ENCODE measurements at regions not wholly inside any gene's neighbourhood (a gene's known extent, or its start where the extent isn't known, plus 50 kb on each side); places are given as distances from the start of the nearest gene placed in this dataset.

DNA sequence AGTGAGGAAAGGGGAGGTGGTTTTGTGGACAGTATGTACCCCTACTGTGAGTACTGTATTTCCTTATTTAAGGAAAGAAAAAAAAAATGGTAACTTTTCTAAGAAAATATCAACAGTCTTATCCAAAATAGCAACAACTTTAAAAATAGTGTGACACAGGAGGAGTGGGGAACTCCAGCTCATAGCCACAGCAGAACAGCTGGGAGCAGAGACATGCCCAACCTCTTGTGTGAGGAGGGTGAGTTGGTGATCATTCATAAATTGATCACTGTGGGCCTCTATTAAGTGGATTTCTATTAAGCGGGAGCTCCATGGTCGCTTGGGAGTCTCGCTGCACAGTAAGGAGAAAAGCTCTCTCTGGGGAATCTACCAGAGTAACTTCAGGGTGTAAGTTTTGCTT, 158.8 kb upstream of the DUSP10 start:
- no peak for DNase-seq

DNA sequence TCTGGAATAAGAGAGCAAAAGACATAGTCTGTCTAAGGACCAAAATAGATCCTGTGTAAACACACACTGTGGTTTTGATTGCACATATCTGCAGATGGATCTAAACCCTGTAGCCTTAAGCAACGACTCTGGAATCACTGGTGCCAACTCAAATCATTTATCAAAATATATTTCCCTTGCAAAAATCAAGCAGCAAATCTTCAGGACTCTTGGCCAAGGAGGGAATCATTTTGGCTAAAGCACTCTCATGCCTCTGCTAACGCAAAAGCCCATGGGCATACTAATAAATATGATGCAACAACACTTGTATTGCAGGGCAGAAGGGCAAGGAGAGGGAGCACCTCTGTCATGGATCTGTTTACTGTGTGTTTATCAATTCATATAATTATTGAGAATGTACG, 155.4 kb upstream of the DUSP10 start:
- no peak for DNase-seq

DNA sequence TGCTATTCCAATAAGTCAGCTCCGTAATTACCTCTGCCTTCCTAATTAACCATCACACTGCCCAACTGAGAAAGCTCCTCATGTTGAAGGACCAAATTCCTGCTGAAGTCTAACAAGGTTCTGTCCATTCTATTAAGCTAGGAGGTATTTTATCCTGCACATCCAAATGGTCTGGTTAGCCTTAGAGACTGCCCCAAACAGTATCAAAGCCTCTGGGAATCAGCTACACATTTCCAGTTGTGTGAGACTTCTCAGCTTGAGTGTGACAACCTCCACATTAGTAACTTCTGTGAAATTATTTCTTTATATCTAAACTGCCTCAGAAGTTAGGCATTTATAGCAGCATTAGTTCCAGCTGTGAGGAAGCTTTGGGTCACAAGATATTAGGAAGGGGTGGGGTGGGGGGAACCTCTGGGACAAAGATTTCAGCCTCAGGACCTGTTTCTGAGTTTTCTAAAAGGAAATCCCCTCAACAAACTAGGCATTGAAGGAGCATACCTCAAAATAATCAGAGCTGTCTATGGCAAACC, 150.5 kb upstream of the DUSP10 start:
- DNase-seq: no peak

DNA sequence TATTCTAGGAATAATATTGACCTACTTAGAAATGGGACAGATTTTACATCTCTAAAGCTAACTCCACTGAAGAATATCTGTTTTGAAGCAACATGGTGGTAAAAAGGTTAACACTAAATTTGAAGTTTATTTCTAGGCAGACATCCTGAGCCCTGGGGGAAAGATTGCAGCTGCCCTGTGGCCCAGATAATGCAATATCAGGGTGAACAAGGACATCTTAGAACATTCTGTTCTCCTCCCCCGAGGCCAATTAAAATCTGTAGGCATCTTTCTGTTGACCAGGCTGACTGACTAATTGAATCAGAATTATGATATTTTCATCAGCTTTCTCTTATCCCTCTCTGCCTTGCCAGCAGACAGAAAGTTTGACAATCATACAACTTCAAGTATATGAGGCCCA, 149.8 kb upstream of the DUSP10 start:
- no peak for DNase-seq

DNA sequence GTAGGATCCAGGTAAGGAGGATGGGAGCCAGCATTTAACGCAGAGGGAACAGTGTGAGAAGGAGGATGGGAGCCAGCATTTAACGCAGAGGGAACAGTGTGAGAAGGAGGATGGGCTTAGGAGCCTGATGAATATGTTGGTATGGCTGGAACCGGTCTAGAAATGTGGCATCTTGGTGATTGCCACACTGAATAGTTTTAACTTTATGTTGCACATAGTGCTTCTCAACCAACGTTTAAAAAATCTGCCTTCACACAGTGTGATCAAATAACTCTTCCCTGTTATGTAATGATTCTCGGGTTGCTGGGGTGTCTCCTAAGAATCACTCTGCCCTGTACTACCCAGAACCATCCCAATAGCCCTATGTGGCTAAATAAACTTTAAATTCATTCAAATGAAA, 146.9 kb upstream of the DUSP10 start:
- DNase-seq: no peak

DNA sequence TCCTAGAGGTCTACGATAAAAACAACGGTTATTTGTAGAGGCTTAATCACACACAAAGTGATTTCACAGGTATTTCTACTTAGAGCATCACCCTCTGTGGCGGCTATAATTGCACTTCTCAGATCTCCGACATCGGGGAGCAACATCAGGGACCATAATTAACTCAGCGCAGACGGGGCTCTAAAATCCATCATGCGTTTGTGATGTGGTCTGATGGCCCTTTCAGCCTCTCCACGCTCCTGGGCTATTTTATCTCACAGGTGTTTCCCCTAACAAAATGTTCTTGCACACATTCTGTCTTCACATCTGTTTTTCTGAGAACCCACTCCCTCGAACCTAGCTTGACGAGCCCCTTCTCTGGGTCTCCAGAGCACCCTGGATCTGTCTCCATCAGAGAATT, 146.3 kb upstream of the DUSP10 start:
- DNase-seq: no peak

DNA sequence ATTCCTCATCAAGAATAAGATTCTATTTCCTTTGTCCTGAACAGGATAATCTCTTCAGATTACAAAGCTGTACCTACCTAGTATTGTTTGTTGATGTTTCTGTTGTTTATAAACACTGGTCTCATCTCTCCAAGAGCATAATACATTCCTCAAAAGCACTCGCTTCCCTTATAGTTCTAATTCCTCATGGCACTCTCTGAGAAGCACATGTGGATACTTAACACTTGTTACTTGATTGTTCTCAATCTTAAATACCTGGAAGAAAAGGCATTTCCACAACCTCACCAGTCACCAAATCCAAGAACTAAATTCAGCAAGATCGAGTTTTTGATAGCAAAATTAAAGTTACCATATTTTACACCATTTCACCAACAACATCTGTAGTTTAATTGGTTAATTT, 145.9 kb upstream of the DUSP10 start:
- DNase-seq: no peak

DNA sequence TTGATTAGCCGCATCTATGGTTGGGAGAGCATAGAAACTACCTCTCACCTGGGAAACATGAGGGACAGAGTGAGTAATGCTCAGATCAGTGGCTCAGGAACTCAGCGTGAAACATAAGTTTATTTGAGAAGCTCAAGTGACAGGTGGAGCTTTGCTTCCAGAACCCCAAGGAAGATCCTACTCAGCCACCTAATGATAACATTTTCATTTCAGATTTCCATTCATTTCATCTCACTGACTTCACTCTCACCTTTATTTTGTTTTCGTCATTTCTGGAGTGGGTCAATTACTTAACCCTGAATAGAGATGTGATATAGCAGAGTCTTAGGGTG, 145.5 kb upstream of the DUSP10 start:
- no peak for DNase-seq

DNA sequence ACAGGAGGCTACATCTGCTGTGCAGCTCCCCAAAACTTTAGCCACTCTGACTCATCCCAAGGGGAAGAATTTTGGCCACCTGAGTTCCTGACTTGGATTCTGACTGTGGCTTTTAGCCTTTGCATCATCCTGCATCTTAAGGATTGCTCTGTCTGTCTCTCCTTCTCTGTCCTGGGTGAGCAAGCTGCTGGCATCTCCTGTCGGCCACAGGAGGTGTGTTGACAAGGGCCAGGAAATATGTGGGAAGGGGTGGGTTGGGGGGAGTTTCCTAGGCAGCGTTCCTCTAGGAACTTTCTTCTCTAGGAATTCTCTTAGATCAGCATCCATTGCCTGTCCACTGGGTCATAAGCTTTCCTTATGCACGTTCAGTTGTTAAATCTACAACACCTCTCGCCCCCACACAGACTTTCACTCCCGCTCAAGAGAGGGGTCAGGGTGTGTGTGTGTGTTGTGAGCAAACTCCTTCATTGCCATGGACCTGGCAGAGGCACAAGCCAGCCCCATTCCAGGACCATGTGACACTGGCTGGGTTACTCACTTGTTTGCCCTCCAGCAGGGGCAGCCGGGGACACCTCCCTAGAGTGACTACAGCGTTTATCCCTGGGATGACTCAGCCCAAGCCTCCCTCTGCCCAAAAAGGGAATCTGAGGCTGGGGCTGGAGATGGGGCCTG, 145.0 kb upstream of the DUSP10 start:
- DNase-seq: no peak

DNA sequence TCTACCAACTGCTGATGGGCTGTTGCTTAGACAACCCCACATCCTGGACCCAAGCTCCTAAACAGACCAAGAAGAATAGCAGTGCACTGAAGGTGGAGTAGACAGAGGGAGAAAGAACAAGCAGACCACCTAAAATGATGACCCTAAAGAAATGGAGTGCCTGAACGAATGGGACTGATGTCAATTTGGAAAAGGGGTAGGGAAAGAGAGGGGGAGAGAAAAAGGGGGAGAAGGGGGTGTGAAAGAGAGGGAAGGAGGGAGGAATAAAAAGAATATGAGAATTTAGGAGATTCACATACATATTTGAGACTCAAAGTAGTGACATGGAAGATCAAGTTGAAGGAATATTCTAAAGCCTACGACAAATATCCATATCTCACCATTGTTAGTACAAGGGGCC, 144.4 kb upstream of the DUSP10 start:
- no peak for DNase-seq

DNA sequence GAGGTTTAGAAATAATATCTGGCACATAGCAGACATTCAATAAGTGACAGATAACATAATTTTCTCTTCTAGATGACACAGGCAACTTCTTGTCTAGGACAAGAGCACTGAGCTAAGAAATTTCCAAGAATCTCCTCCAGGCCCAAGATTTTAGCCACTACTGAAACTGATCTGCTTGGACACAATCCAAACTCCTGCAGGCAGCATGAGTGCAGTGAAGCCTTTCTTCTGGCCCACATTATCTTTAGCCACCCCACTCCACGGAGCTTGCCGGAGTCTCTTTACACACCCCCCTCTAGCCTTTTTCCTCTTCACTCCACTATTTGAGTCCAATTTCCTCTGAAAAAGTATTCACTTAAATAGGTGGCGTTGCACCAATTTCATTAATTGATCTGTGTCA, 142.9 kb upstream of the DUSP10 start:
- no peak for DNase-seq

DNA sequence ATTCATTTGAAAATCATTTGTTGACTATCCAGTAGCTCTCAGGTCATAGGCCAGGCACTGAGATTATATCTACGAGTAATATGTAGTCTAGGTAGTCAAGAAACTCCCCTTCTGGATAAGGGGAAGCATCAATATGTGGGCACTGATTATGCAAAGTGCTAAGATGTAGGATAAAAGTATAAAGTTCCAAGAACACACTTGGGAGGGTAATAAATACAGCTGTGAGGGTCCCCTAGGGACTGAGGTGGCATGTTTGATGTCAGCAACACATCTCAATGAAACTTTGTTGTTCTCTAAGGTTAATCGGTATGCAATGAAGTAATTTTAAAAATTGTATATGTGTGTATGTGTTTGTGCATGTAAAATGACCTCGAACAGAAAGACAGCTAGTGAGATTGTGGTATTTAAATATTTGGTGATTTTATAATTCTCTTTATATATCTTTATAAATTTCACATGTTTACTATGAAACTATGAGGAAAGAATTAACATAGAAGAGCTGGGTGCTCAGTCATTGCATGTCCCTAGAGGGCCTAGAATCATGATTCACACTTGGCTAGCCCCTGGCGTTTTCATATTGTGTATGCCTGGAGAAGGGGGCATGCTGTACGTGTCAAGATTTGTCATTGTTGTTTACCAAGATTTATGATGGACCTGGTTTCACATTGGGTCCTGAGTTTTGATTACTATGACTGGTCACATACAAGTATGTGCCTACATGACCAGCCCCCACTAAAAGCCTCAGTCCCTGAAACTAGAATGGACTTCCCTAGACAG, 140.1 kb upstream of the DUSP10 start:
- DNase-seq: no peak

DNA sequence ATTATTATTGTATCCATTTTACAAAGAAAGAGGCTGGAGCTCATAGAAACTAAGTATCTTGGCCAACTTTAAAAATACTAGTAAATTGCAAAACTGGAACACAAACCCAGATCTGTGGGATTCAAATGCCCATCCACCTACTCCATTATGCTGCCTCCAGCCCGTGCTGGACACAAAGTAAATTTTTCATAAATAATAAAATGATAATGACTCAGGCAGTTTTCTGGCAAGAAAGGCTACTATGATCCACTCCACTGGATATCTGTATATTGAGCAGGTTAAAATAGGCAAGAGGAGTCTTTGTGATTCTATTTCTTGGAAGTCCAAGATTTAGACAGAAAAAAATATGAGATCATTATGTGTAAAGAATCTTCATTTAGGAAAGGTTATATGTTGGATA, 138.3 kb upstream of the DUSP10 start:
- no peak for DNase-seq

DNA sequence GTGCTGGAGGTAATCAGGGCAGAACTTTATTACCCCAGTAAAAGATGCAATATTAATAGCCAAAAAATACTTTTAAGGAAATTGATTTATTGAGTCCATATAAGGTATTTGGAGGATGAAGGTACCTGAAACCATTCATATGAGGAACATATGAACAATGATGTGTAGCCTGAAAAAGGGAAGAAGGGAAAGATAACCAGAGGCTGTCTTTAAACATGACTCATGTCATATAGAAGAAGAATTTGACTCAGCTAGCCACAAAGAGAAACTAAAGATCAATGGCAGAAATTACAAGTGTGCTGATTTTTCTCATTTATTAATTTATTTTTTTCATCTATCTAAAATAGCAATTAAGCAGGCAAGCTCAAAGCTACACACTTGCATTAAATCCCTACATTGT, 136.2 kb upstream of the DUSP10 start:
- DNase-seq: no peak

DNA sequence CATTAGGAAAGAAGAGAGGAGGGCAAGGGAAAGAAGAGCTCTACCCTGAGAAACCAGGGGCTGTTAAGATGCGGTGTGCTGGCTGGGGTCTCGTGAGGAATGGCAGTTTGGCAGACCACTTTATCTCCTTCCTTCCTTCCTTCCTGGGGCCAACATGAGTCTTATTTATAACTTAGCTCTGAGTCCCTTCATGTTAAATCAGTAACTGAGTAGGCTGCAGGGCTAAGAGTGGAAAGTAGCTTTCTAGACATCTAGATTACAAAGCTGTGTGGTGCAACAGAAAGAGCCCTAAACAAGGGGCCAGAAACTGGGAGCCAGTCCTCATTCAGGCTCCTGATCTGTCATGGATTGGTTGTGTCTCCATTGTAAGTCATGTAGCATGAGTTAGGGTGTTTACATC, 135.4 kb upstream of the DUSP10 start:
- DNase-seq: no peak

DNA sequence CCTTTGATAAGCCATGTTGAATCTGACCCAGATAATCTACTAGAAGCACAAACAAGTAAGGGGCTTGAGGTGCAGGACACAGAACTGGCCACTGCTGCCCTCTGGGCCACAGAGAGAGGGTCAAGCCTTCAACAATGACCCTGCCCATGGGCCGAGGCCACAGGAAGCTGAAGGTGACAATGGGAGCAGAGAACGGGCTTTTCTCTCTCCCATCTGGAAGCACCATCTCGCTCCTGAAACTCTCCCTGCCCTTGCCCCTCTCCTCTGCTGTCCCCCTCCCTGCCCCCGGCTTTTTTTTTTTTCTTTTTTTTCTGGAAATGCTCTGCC, 133.1 kb upstream of the DUSP10 start:
- no peak for DNase-seq

DNA sequence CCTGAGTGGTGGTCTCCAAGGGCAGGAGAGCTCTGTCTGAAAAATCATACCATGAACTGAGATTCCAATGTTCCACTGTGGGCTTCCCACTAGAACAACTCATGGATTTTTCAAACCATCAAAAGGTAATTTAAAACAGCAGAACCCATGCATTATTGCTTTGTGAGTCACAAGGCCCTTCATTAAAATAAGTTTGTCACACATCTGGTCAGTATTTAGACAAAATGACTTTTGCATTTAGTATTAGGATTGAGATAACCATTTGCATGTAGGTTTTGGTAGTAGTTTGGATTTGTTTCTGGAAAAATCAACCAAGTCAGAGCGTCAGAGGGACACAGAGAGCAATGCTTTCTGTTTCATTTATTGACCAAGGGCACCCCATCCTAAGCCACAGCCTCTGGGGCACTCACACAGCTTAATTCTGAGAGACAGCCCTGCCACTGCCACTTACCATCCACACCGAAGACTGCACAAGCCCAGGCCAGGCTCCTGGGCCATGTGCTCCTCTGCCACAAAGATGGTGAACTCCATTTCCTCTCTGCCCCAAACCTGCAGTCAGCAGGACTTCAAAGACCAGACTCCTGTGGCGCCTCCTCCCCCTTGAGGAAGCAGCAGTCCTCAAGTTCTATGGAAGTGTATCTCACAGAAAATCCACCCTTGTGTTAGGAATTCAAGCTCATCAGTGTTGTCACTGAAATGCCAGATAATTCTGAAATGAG, 132.6 kb upstream of the DUSP10 start:
- no peak for DNase-seq

DNA sequence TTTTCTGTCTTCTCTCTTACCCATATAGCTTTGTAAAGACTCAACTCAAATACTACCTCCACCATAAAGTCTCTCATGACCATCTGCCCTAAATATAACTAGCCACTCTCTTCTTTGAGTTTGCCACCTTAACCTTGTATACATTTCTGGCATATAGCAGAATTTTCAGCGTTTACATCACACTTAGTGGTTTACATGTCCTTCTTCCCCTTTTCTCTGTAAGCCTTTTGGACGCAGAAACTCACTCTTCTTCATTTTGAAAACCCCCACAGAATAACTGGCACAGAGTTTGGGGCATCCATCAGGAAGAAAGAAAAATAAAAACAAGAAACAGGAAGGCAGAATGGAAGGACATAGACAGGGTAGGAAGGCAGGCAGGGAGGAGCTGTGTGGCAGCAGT, 131.8 kb upstream of the DUSP10 start:
- no peak for DNase-seq

DNA sequence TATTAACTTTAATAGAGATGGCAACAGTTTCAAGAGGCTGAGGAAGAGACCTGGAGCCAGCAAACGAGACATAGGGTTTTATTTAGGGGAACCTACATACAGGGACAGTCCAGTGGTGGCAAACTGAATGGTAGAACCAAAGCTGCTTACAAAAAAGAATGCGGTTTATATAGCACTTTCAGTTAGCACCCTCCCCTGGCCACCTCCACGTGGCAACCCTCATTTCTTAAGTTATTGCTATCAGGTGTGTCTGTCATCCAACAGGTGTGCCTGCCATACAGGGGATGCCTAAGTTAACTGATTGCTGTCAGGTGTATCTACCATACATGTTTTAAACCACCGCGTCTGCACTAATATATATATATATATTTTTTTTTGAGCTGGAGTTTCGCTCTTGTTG, 129.2 kb upstream of the DUSP10 start:
- DNase-seq: no peak

DNA sequence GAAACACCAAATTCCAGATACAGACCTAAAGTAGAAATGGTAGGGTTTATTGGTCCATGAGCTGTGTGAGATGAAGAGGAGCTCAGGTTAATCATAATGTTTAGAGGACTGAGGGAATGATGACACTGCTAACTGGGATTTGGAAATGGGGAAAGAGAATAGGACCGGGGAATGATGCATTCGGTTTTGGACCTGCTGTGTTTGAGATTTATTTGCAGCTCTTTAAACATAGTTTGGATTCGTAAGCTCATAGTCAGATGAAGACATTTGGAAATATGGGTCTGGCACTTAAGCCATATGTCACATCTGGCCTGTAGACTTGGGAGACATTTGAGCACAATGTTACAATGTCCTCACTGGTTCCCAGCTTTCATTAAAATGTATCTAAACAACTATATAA, 127.9 kb upstream of the DUSP10 start:
- DNase-seq: no peak

DNA sequence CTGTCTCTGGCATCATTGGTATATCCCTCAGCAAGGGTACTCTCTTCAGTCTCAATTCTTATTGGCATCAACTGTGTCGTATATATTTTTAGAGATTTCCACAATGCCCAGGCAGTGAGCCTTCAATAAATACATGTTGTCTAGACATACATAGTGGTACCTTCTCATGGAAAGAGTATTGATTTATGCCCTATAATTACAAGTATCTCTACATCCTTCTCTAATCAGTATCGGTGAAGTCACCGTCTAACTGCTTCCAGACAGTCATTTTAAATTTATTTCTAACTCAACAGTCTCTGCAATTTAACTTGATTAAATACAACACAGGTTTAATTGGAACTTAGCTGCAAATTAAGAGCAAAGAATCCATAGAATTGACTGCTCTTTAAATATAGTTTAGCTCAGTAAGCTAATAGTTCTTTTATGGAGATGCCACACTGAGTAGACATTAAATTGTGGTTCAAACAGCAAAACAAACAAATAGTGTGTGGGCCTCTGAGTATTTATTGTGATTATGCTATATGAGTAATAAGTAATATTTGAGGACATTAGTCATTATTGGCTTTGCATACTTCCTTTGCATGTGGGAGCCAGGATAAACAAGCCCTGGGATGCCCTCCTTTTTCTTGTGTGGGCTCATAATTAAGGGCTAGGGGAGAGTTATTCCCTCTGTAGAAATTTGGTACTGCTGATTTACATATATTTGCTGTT, 126.9 kb upstream of the DUSP10 start:
- DNase-seq: no peak

DNA sequence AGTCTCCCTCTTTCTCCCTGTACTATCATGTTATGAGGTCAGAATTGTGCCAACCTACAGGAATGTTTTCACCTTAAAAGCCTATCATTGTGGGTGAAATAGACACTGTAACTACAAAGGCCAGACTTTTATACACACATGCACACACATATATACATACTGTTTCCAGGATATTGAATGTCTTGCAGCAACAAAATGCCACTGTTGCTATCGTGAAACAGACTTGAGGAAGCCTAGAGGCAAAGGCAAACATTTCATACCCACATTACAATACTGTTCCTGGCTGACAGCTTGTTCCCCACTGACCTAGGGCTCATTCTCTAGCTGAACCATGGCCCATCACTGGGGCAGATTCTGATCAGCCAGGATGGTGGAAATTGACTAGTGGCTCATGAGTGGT, 125.1 kb upstream of the DUSP10 start:
- no peak for DNase-seq

DNA sequence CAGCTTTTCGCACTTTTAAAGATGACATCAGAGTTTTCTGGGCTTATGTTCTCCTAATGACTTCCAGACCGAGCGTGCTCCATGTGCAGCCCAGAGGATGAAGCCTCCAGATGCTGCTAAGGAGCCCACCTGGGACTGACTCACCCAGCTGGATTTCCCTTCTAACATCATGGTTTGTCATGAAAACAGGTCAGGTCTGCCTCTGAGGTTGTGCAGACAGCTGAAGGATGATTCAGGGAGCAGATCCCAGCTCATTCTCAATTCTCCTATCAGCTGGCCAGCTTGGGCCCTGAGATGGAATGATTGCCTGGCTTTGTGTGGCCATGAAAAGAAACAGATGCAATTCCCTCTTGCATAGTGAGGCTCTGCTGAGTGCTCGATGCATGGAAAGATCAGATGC, 123.9 kb upstream of the DUSP10 start:
- no peak for DNase-seq

DNA sequence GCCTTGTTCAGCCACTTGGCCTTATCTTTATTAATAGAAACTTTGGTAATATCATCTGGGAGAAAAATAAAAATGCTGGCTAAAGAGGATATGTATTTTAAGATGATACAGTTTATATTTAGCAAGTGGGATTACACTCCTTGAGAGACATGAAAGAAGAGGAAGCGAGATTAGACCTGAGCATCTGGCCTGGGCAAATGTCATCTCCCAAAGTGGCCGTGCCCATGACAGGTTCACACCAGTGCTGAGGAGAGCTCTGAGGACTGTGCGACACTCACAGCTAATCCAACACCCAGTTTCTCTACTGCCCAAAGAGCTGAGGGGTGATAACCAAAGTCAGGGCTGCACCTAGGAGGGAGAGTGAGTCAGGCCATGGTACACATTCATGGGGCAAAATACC, 121.7 kb upstream of the DUSP10 start:
- no peak for DNase-seq
